ENCODE measurements at regions not wholly inside any gene's neighbourhood (a gene's known extent, or its start where the extent isn't known, plus 50 kb on each side); places are given as distances from the start of the nearest gene placed in this dataset.

- no peak for TF ChIP-seq GABPA (IDR thresholded peaks at IDR 0.05; ENCODE audit: low read depth)
- TF ChIP-seq SPI1 (IDR thresholded peaks at IDR 0.05; ENCODE audit: borderline replicate concordance, low read depth): no peak
- no peak for TF ChIP-seq POLR2AphosphoS5 (IDR thresholded peaks at IDR 0.05; ENCODE audit: low read depth)
- TF ChIP-seq, protein P1, sequence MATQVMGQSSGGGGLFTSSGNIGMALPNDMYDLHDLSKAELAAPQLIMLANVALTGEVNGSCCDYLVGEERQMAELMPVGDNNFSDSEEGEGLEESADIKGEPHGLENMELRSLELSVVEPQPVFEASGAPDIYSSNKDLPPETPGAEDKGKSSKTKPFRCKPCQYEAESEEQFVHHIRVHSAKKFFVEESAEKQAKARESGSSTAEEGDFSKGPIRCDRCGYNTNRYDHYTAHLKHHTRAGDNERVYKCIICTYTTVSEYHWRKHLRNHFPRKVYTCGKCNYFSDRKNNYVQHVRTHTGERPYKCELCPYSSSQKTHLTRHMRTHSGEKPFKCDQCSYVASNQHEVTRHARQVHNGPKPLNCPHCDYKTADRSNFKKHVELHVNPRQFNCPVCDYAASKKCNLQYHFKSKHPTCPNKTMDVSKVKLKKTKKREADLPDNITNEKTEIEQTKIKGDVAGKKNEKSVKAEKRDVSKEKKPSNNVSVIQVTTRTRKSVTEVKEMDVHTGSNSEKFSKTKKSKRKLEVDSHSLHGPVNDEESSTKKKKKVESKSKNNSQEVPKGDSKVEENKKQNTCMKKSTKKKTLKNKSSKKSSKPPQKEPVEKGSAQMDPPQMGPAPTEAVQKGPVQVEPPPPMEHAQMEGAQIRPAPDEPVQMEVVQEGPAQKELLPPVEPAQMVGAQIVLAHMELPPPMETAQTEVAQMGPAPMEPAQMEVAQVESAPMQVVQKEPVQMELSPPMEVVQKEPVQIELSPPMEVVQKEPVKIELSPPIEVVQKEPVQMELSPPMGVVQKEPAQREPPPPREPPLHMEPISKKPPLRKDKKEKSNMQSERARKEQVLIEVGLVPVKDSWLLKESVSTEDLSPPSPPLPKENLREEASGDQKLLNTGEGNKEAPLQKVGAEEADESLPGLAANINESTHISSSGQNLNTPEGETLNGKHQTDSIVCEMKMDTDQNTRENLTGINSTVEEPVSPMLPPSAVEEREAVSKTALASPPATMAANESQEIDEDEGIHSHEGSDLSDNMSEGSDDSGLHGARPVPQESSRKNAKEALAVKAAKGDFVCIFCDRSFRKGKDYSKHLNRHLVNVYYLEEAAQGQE (IDR thresholded peaks at IDR 0.05; ENCODE audit: insufficient replicate concordance, low read depth): no peak
- TF ChIP-seq, protein P2, sequence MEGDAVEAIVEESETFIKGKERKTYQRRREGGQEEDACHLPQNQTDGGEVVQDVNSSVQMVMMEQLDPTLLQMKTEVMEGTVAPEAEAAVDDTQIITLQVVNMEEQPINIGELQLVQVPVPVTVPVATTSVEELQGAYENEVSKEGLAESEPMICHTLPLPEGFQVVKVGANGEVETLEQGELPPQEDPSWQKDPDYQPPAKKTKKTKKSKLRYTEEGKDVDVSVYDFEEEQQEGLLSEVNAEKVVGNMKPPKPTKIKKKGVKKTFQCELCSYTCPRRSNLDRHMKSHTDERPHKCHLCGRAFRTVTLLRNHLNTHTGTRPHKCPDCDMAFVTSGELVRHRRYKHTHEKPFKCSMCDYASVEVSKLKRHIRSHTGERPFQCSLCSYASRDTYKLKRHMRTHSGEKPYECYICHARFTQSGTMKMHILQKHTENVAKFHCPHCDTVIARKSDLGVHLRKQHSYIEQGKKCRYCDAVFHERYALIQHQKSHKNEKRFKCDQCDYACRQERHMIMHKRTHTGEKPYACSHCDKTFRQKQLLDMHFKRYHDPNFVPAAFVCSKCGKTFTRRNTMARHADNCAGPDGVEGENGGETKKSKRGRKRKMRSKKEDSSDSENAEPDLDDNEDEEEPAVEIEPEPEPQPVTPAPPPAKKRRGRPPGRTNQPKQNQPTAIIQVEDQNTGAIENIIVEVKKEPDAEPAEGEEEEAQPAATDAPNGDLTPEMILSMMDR (IDR thresholded peaks at IDR 0.05; ENCODE audit: insufficient read depth, low read length): no peak
- H3K27me3 ChIP-seq (ENCODE audit: insufficient read depth, poor library complexity, severe bottlenecking): no peaks in the 10 kb centered on the region
- no peak for DNase-seq (ENCODE audit: low read depth in 1 of 2, low spot score in 1 of 2)
- H3K4me3 ChIP-seq (replicated peaks; ENCODE audit: insufficient read depth, low read length): no peak overlapping the region
- H3K27ac ChIP-seq (replicated peaks): no peak overlapping the region
Measured at GRCh38 chrX:113868177-113868576, 715.7 kb upstream of the HTR2C start.

GRCh38 chrX:113849408-113849807, 734.5 kb upstream of the HTR2C start:
- Histone ChIP-seq H3K27me3 (ENCODE audit: insufficient read depth, poor library complexity, severe bottlenecking) (no peaks in the 10 kb centered on the region), H3K27ac (replicated peaks) (no peak overlapping the region), H3K4me3 (replicated peaks; ENCODE audit: insufficient read depth, low read length) (no peak overlapping the region)
- TF ChIP-seq SPI1 (IDR thresholded peaks at IDR 0.05; ENCODE audit: borderline replicate concordance, low read depth): no peak
- no peak for TF ChIP-seq POLR2AphosphoS5 (IDR thresholded peaks at IDR 0.05; ENCODE audit: low read depth)
- TF ChIP-seq, protein P2 (IDR thresholded peaks at IDR 0.05; ENCODE audit: insufficient read depth, low read length): no peak
- TF ChIP-seq GABPA (IDR thresholded peaks at IDR 0.05; ENCODE audit: low read depth): no peak
- TF ChIP-seq, protein P1 (IDR thresholded peaks at IDR 0.05; ENCODE audit: insufficient replicate concordance, low read depth): no peak
- no peak for DNase-seq (ENCODE audit: low read depth in 1 of 2, low spot score in 1 of 2)

GRCh38 chrX:113833096-113834055, 750.5 kb upstream of the HTR2C start:
- TF ChIP-seq, protein P1 (IDR thresholded peaks at IDR 0.05; ENCODE audit: insufficient replicate concordance, low read depth): no peak
- TF ChIP-seq GABPA (IDR thresholded peaks at IDR 0.05; ENCODE audit: low read depth) (no peak), POLR2AphosphoS5 (IDR thresholded peaks at IDR 0.05; ENCODE audit: low read depth) (no peak), SPI1 (IDR thresholded peaks at IDR 0.05; ENCODE audit: borderline replicate concordance, low read depth) (no peak)
- TF ChIP-seq, protein P2 (IDR thresholded peaks at IDR 0.05; ENCODE audit: insufficient read depth, low read length): no peak
- Histone ChIP-seq H3K4me3 (replicated peaks; ENCODE audit: insufficient read depth, low read length) (no peak overlapping the region), H3K27me3 (ENCODE audit: insufficient read depth, poor library complexity, severe bottlenecking) (no peaks in the 10 kb centered on the region), H3K27ac (replicated peaks) (no peak overlapping the region)
- DNase-seq (ENCODE audit: low read depth in 1 of 2, low spot score in 1 of 2): no peak
